ENCODE measurements at regions not wholly inside any gene's neighbourhood (a gene's known extent, or its start where the extent isn't known, plus 50 kb on each side); places are given as distances from the start of the nearest gene placed in this dataset.

GRCh38 chr2:147610496-147611040 lies 234.3 kb upstream of the ACVR2A start:
- Histone ChIP-seq H3K4me1 (no peaks in the 10 kb centered on the region), H3K36me3 (no peaks in the 10 kb centered on the region), H3K9me3 (no peaks in the 10 kb centered on the region), H3K4me3 (no peak overlapping the region), H3K27me3 (no peaks in the 10 kb centered on the region), H3K27ac (no peak overlapping the region)
- DNase-seq (ENCODE audit: low spot score in 2 of 2) = no peak
- intact Hi-C loops (cut with DNase I; ENCODE audit: low total_unique reads) = no loop called here
- TF ChIP-seq POLR2A (IDR thresholded peaks at IDR 0.05) (no peak), CTCF (IDR thresholded peaks at IDR 0.05) (no peak), POLR2AphosphoS5 (IDR thresholded peaks at IDR 0.05) (no peak)

- no peak overlapping the region for H3K4me3 ChIP-seq
- intact Hi-C loops (cut with DNase I; ENCODE audit: low total_unique reads) = loop anchor here (5.0 kb wide), 1 partner anchor 268 kb away; no protein-coding TSS in a partner anchor
- no peaks in the 10 kb centered on the region for H3K9me3 ChIP-seq
- no peak for DNase-seq (ENCODE audit: low spot score in 2 of 2)
- no peaks in the 10 kb centered on the region for H3K27me3 ChIP-seq
- H3K36me3 ChIP-seq = no peaks in the 10 kb centered on the region
- no peaks in the 10 kb centered on the region for H3K4me1 ChIP-seq
- no peak overlapping the region for H3K27ac ChIP-seq
- TF ChIP-seq CTCF (IDR thresholded peaks at IDR 0.05) (no peak), POLR2A (IDR thresholded peaks at IDR 0.05) (no peak)
These were observed 235.5 kb upstream of the ACVR2A start for GRCh38 chr2:147609301-147609700.

- Histone ChIP-seq H3K36me3 (no peaks in the 10 kb centered on the region), H3K9me3 (no peaks in the 10 kb centered on the region), H3K27me3 (no peaks in the 10 kb centered on the region), H3K4me3 (no peak overlapping the region), H3K4me1 (no peaks in the 10 kb centered on the region), H3K27ac (no peak overlapping the region)
- intact Hi-C loops (cut with DNase I; ENCODE audit: low total_unique reads) = loop anchor here (5.0 kb wide), 1 partner anchor 270 kb away; no protein-coding TSS in a partner anchor
- no peak for DNase-seq (ENCODE audit: low spot score in 2 of 2)
- no peak for TF ChIP-seq POLR2A (IDR thresholded peaks at IDR 0.05)
- no peak for TF ChIP-seq CTCF (IDR thresholded peaks at IDR 0.05)
- TF ChIP-seq POLR2AphosphoS5 (IDR thresholded peaks at IDR 0.05) = no peak
These were observed 237.4 kb upstream of the ACVR2A start for GRCh38 chr2:147607379-147607778.

GRCh38 chr2:147603876-147604275 lies 241.0 kb upstream of the ACVR2A start:
- Histone ChIP-seq H3K36me3 (no peaks in the 10 kb centered on the region), H3K27me3 (no peaks in the 10 kb centered on the region), H3K4me1 (no peaks in the 10 kb centered on the region), H3K4me3 (no peak overlapping the region), H3K9me3 (no peaks in the 10 kb centered on the region), H3K27ac (no peak overlapping the region)
- TF ChIP-seq CTCF (IDR thresholded peaks at IDR 0.05) = no peak
- TF ChIP-seq POLR2AphosphoS5 (IDR thresholded peaks at IDR 0.05) = no peak
- TF ChIP-seq POLR2A (IDR thresholded peaks at IDR 0.05) = no peak
- no peak for DNase-seq (ENCODE audit: low spot score in 2 of 2)
- intact Hi-C loops (cut with DNase I; ENCODE audit: low total_unique reads) = no loop called here

- no peak for DNase-seq (ENCODE audit: low spot score in 2 of 2)
- no peak overlapping the region for H3K27ac ChIP-seq
- no peaks in the 10 kb centered on the region for H3K4me1 ChIP-seq
- intact Hi-C loops (cut with DNase I; ENCODE audit: low total_unique reads) = no loop called here
- H3K4me3 ChIP-seq = no peak overlapping the region
- H3K9me3 ChIP-seq = no peaks in the 10 kb centered on the region
- H3K27me3 ChIP-seq = no peaks in the 10 kb centered on the region
- TF ChIP-seq POLR2A (IDR thresholded peaks at IDR 0.05) (no peak), CTCF (IDR thresholded peaks at IDR 0.05) (no peak), POLR2AphosphoS5 (IDR thresholded peaks at IDR 0.05) (no peak)
- H3K36me3 ChIP-seq = no peaks in the 10 kb centered on the region
These were observed 241.4 kb upstream of the ACVR2A start for GRCh38 chr2:147603447-147603846.
